Panc1 (cell line): ENCODE measurements at regions not wholly inside any gene's neighbourhood (a gene's known extent, or its start where the extent isn't known, plus 50 kb on each side); places are given as distances from the start of the nearest gene placed in this dataset.

Experiments
- POLR2AphosphoS5 ChIP-seq: IDR thresholded peaks from 2 replicates; pipeline ENCODE4 v1.6.1; 2012; ENCODE audit warnings: mild to moderate bottlenecking, low read depth, low read length, moderate library complexity
- SIN3A ChIP-seq: IDR thresholded peaks from 2 replicates; pipeline ENCODE4 v1.6.1; 2012; ENCODE audit warnings: low read depth, mild to moderate bottlenecking, low read length, moderate library complexity, borderline replicate concordance; ENCODE audit not compliant: insufficient read depth
- TF ChIP-seq, protein P1 (sequence below): fragments of 450-650 bp; IDR thresholded peaks from 2 replicates; pipeline ENCODE4 v1.5.1; 2017; ENCODE audit warnings: mild to moderate bottlenecking
- TF ChIP-seq, protein P2 (sequence below), 2 experiments: IDR thresholded peaks; 2 replicates each; pipeline ENCODE4 v1.6.1; 2011 to 2012; ENCODE audit warnings: low read depth in 2 of 2, control low read depth in 1 of 2, low read length in 1 of 2, mild to moderate bottlenecking in 1 of 2, moderate library complexity in 1 of 2; ENCODE audit not compliant: insufficient read depth in 1 of 2

DNA sequence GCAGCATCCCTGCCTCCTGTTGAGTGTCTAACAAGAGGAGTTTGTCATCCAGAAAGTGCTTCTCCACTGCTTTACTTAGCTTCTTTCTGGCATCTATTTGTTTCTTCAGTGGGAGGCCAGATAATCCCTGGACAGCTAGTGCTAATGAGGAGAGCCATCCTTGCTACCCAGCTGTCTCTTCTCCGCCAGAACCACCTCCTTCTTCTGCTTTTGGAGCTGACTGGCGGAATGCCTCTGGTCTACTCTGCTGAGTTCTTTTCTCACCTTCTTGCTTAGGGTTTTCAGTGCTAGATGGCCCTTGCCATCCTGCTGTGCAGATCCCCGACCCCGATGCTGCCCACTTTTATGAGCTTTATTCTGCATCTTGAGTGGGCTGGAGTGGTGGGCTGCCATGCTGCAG, 145.8 kb downstream of the GPBP1 start:
- TF ChIP-seq, protein P1, sequence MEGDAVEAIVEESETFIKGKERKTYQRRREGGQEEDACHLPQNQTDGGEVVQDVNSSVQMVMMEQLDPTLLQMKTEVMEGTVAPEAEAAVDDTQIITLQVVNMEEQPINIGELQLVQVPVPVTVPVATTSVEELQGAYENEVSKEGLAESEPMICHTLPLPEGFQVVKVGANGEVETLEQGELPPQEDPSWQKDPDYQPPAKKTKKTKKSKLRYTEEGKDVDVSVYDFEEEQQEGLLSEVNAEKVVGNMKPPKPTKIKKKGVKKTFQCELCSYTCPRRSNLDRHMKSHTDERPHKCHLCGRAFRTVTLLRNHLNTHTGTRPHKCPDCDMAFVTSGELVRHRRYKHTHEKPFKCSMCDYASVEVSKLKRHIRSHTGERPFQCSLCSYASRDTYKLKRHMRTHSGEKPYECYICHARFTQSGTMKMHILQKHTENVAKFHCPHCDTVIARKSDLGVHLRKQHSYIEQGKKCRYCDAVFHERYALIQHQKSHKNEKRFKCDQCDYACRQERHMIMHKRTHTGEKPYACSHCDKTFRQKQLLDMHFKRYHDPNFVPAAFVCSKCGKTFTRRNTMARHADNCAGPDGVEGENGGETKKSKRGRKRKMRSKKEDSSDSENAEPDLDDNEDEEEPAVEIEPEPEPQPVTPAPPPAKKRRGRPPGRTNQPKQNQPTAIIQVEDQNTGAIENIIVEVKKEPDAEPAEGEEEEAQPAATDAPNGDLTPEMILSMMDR = no peak
- TF ChIP-seq SIN3A (no peak), POLR2AphosphoS5 (no peak)
- TF ChIP-seq, protein P2, sequence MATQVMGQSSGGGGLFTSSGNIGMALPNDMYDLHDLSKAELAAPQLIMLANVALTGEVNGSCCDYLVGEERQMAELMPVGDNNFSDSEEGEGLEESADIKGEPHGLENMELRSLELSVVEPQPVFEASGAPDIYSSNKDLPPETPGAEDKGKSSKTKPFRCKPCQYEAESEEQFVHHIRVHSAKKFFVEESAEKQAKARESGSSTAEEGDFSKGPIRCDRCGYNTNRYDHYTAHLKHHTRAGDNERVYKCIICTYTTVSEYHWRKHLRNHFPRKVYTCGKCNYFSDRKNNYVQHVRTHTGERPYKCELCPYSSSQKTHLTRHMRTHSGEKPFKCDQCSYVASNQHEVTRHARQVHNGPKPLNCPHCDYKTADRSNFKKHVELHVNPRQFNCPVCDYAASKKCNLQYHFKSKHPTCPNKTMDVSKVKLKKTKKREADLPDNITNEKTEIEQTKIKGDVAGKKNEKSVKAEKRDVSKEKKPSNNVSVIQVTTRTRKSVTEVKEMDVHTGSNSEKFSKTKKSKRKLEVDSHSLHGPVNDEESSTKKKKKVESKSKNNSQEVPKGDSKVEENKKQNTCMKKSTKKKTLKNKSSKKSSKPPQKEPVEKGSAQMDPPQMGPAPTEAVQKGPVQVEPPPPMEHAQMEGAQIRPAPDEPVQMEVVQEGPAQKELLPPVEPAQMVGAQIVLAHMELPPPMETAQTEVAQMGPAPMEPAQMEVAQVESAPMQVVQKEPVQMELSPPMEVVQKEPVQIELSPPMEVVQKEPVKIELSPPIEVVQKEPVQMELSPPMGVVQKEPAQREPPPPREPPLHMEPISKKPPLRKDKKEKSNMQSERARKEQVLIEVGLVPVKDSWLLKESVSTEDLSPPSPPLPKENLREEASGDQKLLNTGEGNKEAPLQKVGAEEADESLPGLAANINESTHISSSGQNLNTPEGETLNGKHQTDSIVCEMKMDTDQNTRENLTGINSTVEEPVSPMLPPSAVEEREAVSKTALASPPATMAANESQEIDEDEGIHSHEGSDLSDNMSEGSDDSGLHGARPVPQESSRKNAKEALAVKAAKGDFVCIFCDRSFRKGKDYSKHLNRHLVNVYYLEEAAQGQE (IDR thresholded peaks at IDR 0.05; ENCODE audit: insufficient read depth in 1 of 2, low read depth in 2 of 2, low read length in 1 of 2) = no peak
